Nephron (organoid): ENCODE measurements at regions not wholly inside any gene's neighbourhood (a gene's known extent, or its start where the extent isn't known, plus 50 kb on each side); places are given as distances from the start of the nearest gene placed in this dataset.

ENCODE experiments used
- H3K27ac Mint-ChIP-seq, 3 experiments: 2 replicates each; pipeline ENCODE4 v1.8.0; 2020; ENCODE audit warnings: mixed read lengths in 3 of 3, mild to moderate bottlenecking in 2 of 3, moderate library complexity in 1 of 3
- H3K27me3 Mint-ChIP-seq: 2 replicates; pipeline ENCODE4 v1.8.0; 2021; ENCODE audit warnings: low read depth, mild to moderate bottlenecking, moderate library complexity, mixed read lengths
- H3K36me3 Mint-ChIP-seq: 2 replicates; pipeline ENCODE4 v1.8.0; 2020; ENCODE audit warnings: low read depth, mixed read lengths
- H3K4me1 Mint-ChIP-seq: 2 replicates; pipeline ENCODE4 v1.8.0; 2020; ENCODE audit warnings: mixed read lengths
- H3K4me3 Mint-ChIP-seq, 3 experiments: 2 replicates each; pipeline ENCODE4 v1.8.0; 2020; ENCODE audit warnings: mild to moderate bottlenecking in 3 of 3, mixed read lengths in 3 of 3, moderate library complexity in 2 of 3
- H3K9me3 Mint-ChIP-seq: 2 replicates; pipeline ENCODE4 v1.8.0; 2020; ENCODE audit warnings: mixed read lengths
- CTCF ChIP-seq, 3 experiments: fragments of 200-600 bp; sonication (generic); IDR thresholded peaks; one replicate each; pipeline ENCODE4 v1.5.0; 2021; ENCODE audit warnings: antibody characterized with exemption in 3 of 3; ENCODE audit not compliant: unreplicated experiment in 3 of 3

DNA sequence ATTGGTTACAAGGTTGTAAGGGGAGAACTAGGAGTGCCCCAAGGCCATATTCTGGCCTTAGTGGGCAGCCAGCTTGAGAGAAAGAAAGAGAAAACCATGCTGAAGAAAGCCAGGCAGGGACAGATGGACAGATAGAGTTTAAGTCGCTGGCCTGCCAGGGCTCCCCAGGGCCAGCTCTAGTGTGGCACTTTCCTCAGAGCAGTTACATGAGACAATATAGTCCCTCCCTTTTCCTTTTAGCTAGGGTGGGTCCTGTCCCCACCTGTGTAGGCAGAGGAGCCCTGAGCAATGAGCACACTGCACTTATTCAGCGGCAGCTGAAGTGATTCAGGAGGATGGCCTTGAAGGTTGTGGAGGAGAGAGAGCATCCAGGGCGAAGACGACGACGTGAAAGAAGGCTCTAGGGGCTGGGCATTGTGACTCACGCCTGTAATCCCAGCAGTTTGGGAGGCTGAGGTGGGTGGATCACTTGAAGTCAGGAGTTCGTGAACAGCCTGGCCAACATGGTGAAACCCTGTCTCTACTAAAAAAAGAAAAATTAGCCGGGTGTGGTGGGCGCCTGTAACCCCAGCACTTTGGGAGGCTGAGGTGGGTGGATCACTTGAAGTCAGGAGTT, 152.0 kb upstream of the SLC1A4 start:
- Mint-ChIP-seq H3K4me3 (no peak overlapping the region), H3K36me3 (no peaks in the 10 kb centered on the region), H3K4me1 (peaks cover 18% of the 10 kb centered on the region), H3K27me3 (peaks cover 10% of the 10 kb centered on the region), H3K27ac (peak overlapping the region in 1 of 3 experiments; percentile 24), H3K9me3 (no peaks in the 10 kb centered on the region)
- TF ChIP-seq CTCF (IDR thresholded peaks at IDR 0.05; ENCODE audit: unreplicated experiment in 3 of 3): no peak

- no peak overlapping the region for H3K27ac Mint-ChIP-seq
- no peaks in the 10 kb centered on the region for H3K9me3 Mint-ChIP-seq
- peaks cover 10% of the 10 kb centered on the region for H3K27me3 Mint-ChIP-seq
- no peak for TF ChIP-seq CTCF (IDR thresholded peaks at IDR 0.05; ENCODE audit: unreplicated experiment in 3 of 3)
- H3K4me1 Mint-ChIP-seq: peaks cover 18% of the 10 kb centered on the region
- H3K36me3 Mint-ChIP-seq: no peaks in the 10 kb centered on the region
- H3K4me3 Mint-ChIP-seq: no peak overlapping the region
These were observed 151.1 kb upstream of the SLC1A4 start for GRCh38 chr2:64837925-64838641.

GRCh38 chr2:64838817-64839216, 150.4 kb upstream of the SLC1A4 start:
- Mint-ChIP-seq H3K4me1 (peaks cover 18% of the 10 kb centered on the region), H3K4me3 (no peak overlapping the region), H3K27me3 (peaks cover 10% of the 10 kb centered on the region), H3K27ac (no peak overlapping the region), H3K36me3 (no peaks in the 10 kb centered on the region), H3K9me3 (no peaks in the 10 kb centered on the region)
- TF ChIP-seq CTCF (IDR thresholded peaks at IDR 0.05; ENCODE audit: unreplicated experiment in 3 of 3): no peak

GRCh38 chr2:64839844-64840243, 149.4 kb upstream of the SLC1A4 start:
- Mint-ChIP-seq H3K4me1 (peaks cover 18% of the 10 kb centered on the region), H3K4me3 (no peak overlapping the region), H3K27ac (no peak overlapping the region), H3K36me3 (no peaks in the 10 kb centered on the region), H3K27me3 (peaks cover 10% of the 10 kb centered on the region), H3K9me3 (no peaks in the 10 kb centered on the region)
- no peak for TF ChIP-seq CTCF (IDR thresholded peaks at IDR 0.05; ENCODE audit: unreplicated experiment in 3 of 3)

DNA sequence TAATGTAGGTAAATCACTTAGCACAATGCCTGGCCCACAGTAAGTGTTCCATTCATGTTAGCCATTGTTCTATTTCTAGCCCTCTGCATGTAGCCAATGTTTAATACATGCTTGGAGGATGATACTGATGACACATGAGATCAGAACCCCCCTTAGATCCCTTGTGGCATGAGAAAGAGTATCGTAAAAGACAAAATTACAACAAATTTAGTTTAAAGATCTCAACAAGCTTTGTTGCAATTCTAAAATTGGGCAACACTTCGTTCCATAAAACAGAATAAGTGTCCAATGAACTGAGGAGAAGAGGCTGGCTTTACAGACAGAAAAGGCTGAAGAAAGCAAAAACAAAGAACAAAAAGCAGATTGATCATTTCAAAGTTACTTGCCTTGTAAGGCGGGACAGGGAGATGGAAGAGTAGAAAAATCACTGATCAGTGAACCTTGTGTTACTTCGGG, 148.7 kb upstream of the SLC1A4 start:
- H3K4me3 Mint-ChIP-seq: no peak overlapping the region
- peaks cover 8% of the 10 kb centered on the region for H3K27me3 Mint-ChIP-seq
- H3K4me1 Mint-ChIP-seq: peaks cover 18% of the 10 kb centered on the region
- H3K36me3 Mint-ChIP-seq: no peaks in the 10 kb centered on the region
- TF ChIP-seq CTCF (IDR thresholded peaks at IDR 0.05; ENCODE audit: unreplicated experiment in 3 of 3): no peak
- H3K27ac Mint-ChIP-seq: no peak overlapping the region
- no peaks in the 10 kb centered on the region for H3K9me3 Mint-ChIP-seq

- H3K27ac Mint-ChIP-seq: no peak overlapping the region
These were observed 147.7 kb upstream of the SLC1A4 start for GRCh38 chr2:64841461-64841860.

More at GRCh38 chr2:64841461-64841860, 147.7 kb upstream of the SLC1A4 start:
- H3K36me3 Mint-ChIP-seq: no peaks in the 10 kb centered on the region
- no peak overlapping the region for H3K4me3 Mint-ChIP-seq
- peaks cover 4% of the 10 kb centered on the region for H3K27me3 Mint-ChIP-seq
- TF ChIP-seq CTCF (IDR thresholded peaks at IDR 0.05; ENCODE audit: unreplicated experiment in 3 of 3): no peak
- H3K9me3 Mint-ChIP-seq: no peaks in the 10 kb centered on the region
- peaks cover 23% of the 10 kb centered on the region for H3K4me1 Mint-ChIP-seq
